Fibroblast of pulmonary artery (primary cell): ENCODE measurements at regions not wholly inside any gene's neighbourhood (a gene's known extent, or its start where the extent isn't known, plus 50 kb on each side); places are given as distances from the start of the nearest gene placed in this dataset.
"Not testable (repeated sequence)": the region's sequence is repeated elsewhere in the genome, so short reads cannot be mapped to it uniquely, and the experiment has no call there.

Experiments
- DNase-seq: peaks from one replicate; pipeline ENCODE4 v3.0.0-alpha.2; 2010; ENCODE audit warnings: low read depth
- H3K4me3 ChIP-seq: replicated peaks from 2 replicates; pipeline ENCODE4 v1.5.1; 2011; ENCODE audit warnings: low read depth, mild to moderate bottlenecking, control low read depth, low read length, moderate library complexity
- TF ChIP-seq, protein P1 (sequence below): IDR thresholded peaks from 2 replicates; pipeline ENCODE4 v1.5.1; 2011; ENCODE audit warnings: mild to moderate bottlenecking, control low read depth, low read length, inconsistent platforms; ENCODE audit errors: missing control alignments

DNA sequence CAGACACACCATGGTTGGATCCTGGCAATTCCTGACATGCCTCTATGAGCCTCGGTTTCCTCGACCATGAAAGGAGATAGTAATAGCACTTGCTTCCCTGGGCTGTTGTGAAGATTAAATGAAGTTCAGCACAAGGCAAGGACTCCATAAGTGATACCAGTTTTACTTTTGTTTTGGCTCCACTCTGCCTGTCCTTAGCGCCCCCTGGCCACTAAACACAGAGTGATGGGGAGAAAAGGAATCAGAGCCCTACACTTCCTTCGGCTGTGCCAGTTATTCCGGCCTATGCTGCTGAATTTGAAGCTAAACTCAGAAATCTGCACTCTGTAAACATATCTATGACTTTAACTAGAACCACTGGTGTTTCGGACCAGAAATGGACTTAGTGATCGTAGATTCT is 173.8 kb downstream of the C12orf75 start:
- H3K4me3 ChIP-seq = no peak overlapping the region
- DNase-seq = no peak
- TF ChIP-seq, protein P1, sequence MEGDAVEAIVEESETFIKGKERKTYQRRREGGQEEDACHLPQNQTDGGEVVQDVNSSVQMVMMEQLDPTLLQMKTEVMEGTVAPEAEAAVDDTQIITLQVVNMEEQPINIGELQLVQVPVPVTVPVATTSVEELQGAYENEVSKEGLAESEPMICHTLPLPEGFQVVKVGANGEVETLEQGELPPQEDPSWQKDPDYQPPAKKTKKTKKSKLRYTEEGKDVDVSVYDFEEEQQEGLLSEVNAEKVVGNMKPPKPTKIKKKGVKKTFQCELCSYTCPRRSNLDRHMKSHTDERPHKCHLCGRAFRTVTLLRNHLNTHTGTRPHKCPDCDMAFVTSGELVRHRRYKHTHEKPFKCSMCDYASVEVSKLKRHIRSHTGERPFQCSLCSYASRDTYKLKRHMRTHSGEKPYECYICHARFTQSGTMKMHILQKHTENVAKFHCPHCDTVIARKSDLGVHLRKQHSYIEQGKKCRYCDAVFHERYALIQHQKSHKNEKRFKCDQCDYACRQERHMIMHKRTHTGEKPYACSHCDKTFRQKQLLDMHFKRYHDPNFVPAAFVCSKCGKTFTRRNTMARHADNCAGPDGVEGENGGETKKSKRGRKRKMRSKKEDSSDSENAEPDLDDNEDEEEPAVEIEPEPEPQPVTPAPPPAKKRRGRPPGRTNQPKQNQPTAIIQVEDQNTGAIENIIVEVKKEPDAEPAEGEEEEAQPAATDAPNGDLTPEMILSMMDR = no peak

DNA sequence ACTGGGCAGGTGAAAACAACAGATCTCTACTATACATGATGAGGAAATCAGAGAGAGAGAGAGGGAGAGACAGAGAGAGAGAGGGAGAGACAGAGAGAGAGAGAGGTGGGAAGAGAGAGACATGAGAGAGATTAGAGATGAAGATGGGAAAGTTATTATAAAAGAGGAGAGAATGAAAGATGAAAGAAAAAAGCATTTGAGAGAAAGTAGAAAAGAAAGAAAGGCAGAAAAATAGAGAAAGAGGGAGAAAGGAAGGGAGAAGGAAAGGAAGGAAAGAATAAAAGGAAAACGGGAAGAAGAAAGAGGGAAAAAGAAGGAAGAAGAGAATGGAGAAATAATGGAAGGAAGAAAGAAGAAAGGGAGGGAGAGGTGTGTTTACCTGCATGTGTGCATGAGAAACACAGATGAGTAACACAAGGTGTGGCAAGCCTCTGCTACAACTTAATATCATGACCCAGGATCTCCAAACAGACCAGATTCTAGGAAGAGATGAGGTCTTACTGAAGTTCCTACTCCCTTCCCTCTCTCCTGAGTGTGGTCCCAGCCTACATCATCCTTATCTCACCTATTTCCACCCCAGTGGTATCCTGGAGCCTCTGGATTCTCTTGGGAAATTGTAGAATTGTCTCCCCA is 176.3 kb downstream of the C12orf75 start:
- DNase-seq = no peak
- TF ChIP-seq, protein P1 = no peak
- H3K4me3 ChIP-seq = no peak overlapping the region

DNA sequence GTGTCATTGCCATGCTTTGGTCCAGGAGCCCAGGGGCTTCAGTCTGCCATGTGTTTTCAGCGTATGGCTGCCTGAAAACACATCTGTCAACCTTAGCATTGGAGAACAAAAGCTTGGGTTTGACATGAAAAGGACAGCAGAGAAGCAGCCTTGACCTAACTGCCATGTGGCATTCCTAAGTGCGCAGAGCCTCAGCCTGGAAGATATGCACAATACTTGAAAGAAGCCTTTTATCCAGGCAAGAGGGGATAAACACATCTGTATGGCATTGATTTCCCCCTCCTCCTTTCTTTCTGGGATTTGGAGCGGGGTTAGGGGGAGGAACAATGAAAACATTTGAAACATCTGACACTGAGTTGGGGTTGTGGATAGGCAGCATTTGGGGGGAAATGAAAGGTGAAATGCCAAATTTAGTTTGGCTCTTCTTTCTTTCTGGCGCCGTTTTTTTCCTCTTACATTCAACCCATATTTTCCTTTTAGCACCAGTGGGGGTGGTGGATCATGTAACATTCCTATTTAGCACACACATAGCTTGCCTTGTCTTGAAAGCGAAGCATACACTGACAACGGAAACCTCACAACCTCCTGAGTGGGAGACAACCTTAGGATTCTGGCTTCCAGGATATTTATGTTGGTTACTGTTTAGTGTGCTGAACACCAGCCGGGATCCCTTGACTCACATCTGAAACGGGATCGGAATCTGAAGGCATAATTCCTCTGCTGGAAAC is 177.0 kb downstream of the C12orf75 start:
- TF ChIP-seq, protein P1 = no peak
- H3K4me3 ChIP-seq = no peak overlapping the region
- DNase-seq = peak; percentile 56

DNA sequence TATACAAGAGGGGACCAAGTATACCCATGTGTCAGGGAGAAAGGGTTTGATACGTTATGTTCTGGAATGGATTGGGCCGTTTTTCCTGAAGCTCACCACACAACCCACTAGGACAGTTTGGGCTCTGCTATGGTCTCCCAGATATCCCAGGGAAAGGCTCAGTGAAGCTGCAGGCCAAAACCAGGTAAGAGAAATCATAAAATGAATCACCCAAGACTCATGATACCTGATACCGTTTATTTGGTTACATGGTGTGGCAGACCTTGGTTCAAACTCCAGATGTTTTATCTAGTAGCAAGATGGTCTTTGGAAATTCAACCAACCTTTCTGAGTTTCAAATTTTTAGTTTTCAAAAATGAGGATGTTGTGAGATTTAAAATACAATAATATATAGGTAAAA is 177.6 kb downstream of the C12orf75 start:
- DNase-seq = no peak
- no peak overlapping the region for H3K4me3 ChIP-seq
- TF ChIP-seq, protein P1 = no peak

DNA sequence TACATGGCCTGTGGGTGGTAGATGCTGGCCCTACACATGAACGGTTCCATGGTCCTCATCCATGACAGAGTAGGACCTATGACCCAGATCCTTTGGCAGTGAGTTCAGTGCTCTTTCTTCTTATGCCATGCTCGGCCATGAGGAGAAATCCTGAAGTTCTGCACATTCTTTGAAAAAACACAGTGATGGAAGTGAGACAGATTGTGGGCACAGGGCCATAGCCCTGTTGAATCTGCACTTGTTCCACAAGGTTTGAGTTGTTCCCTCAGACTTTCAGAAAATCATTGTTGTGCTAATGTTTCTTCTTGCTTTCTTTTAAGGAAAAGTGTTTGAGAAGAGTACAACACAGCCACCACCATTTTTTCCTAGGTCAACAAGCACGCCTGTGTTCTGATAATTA is 180.0 kb downstream of the C12orf75 start:
- DNase-seq = no peak
- no peak overlapping the region for H3K4me3 ChIP-seq
- TF ChIP-seq, protein P1 = no peak

DNA sequence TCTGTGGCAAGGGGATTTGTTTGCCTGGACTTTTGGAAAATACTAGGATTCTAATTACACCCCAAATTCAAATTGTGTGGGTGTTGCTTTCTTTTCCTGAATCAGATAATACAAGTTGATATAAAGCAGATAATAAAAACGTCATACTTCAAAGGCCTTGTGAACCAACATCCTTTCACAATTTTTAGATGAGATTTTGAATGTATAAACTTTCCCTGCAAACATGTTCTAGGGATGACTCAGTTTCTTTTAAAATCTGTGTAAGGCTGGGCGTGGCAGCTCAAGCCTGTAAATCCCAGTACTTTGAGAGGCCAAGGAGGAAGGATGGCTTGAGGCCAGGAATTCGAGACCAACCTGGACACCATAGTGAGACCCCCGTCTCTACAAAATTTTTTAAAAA is 182.4 kb downstream of the C12orf75 start:
- not testable (repeated sequence) for DNase-seq, H3K4me3 ChIP-seq

DNA sequence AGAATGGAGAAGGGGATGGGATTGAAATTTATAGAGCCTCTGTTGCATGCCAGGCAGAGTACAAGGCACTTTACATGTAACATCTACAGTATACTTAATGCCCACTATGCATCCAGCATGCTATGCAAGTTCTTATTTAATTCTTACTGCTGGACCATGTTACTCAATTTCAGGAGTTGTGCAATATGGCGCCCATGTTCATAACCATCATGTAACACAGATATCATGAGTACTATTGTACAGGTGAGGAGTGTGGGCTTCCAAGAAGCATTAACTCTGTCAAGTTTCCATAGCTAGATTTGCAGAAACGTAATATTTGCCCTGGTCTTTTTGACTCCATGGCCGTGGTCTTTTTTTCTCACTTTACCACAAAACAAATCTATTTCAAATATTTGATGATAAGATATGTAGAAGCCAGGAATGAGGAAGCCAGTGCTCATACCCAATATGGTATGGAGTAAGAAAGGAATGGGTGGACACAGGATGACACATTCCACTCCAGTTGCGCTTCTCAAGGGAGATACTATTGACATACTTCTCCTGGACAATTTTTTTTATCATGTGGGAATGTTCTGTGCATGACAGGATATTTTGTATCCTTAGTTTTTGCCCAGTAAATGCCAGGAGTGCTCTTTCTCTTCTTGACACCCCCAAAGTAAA is 191.8 kb downstream of the C12orf75 start:
- TF ChIP-seq, protein P1 = no peak
- DNase-seq = peak; percentile 75
- no peak overlapping the region for H3K4me3 ChIP-seq
